ENCODE measurements at regions not wholly inside any gene's neighbourhood (a gene's known extent, or its start where the extent isn't known, plus 50 kb on each side); places are given as distances from the start of the nearest gene placed in this dataset.
"Not testable (repeated sequence)": the region's sequence is repeated elsewhere in the genome, so short reads cannot be mapped to it uniquely, and the experiment has no call there.

GRCh38 chr13:26864576-26864975 is 104.0 kb upstream of the GPR12 start:
- no peak overlapping the region for H3K4me3 ChIP-seq (replicated peaks; ENCODE audit: low read depth, low read length)
- no peak for DNase-seq (ENCODE audit: low read depth)
- TF ChIP-seq CTCF (IDR thresholded peaks at IDR 0.05; ENCODE audit: low read length, missing control alignments): no peak

GRCh38 chr13:26861941-26862340 is 101.4 kb upstream of the GPR12 start:
- DNase-seq (ENCODE audit: low read depth): no peak
- no peak overlapping the region for H3K4me3 ChIP-seq (replicated peaks; ENCODE audit: low read depth, low read length)
- TF ChIP-seq CTCF (IDR thresholded peaks at IDR 0.05; ENCODE audit: low read length, missing control alignments): no peak

DNA sequence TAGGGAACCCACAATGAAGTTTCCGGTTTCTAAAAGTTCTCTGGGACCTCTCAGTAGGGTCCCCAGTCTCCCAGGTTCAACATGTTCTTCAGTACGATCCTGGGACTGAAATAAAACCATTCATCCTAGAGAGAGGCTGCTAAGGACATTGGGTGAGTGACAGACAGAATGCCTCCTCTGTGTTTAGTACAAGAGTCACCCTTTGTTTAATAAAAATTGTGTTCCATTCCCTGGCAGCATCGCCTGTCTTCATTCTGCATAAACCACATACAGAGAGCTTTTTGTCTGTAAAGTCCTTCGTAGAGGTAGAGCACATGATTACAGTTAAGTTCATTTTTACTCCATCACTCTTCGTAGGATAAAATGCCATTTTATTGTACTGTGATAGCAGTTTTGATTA is 95.3 kb upstream of the GPR12 start:
- no peak for TF ChIP-seq CTCF (IDR thresholded peaks at IDR 0.05; ENCODE audit: low read length, missing control alignments)
- no peak for DNase-seq (ENCODE audit: low read depth)
- H3K4me3 ChIP-seq (replicated peaks; ENCODE audit: low read depth, low read length): no peak overlapping the region

DNA sequence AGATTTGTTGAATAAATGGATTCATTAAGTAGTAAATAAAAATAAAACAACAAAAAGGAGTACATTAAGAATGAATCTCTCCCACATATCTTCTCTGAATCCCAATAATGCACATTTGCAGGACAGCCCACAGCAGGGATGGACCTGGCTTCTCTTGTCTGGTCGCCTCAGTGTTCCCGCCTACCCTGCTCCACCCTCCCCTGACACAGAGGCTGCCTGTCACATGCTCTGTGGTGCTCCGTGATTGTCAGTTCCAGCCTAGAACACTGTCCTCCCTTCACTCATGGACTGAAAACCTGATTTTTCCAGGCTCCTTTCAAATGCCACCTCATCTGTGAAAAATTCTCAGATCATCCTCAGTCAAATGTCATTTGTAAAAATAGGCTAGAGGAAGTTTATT is 94.5 kb upstream of the GPR12 start:
- no peak for DNase-seq (ENCODE audit: low read depth)
- no peak overlapping the region for H3K4me3 ChIP-seq (replicated peaks; ENCODE audit: low read depth, low read length)
- TF ChIP-seq CTCF (IDR thresholded peaks at IDR 0.05; ENCODE audit: low read length, missing control alignments): no peak

DNA sequence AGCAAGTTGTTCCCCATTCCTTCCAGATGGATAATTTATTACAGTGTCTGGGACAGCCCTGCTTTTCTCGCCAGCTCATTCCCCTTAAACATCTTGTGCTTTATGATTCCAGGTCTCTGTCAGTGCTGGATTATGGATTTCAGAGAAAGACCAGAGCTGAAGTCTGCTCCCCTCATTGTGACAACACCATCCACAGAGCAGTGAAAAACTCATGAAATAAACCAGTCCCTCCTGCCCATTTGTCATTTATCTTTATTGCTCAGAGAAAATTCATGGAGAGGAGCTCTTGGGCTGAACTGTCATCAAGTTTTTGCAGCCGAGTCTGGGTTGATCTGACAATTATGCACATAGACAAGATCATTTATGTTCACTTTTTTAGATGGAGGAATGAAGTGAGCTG is 92.7 kb upstream of the GPR12 start:
- H3K4me3 ChIP-seq (replicated peaks; ENCODE audit: low read depth, low read length): no peak overlapping the region
- DNase-seq (ENCODE audit: low read depth): no peak
- TF ChIP-seq CTCF (IDR thresholded peaks at IDR 0.05; ENCODE audit: low read length, missing control alignments): no peak

GRCh38 chr13:26847281-26847680 is 86.7 kb upstream of the GPR12 start:
- no peak overlapping the region for H3K4me3 ChIP-seq (replicated peaks; ENCODE audit: low read depth, low read length)
- TF ChIP-seq CTCF (IDR thresholded peaks at IDR 0.05; ENCODE audit: low read length, missing control alignments): no peak
- DNase-seq (ENCODE audit: low read depth): no peak

- DNase-seq (ENCODE audit: low read depth); H3K4me3 ChIP-seq (replicated peaks; ENCODE audit: low read depth, low read length): not testable (repeated sequence)
Measured at GRCh38 chr13:26845063-26845462, 84.5 kb upstream of the GPR12 start.

GRCh38 chr13:26839682-26840081 is 79.1 kb upstream of the GPR12 start:
- DNase-seq (ENCODE audit: low read depth): no peak
- no peak overlapping the region for H3K4me3 ChIP-seq (replicated peaks; ENCODE audit: low read depth, low read length)
- no peak for TF ChIP-seq CTCF (IDR thresholded peaks at IDR 0.05; ENCODE audit: low read length, missing control alignments)

Measured in fibroblast of pulmonary artery (primary cell).